GM23248 (cell line): ENCODE measurements at regions not wholly inside any gene's neighbourhood (a gene's known extent, or its start where the extent isn't known, plus 50 kb on each side); places are given as distances from the start of the nearest gene placed in this dataset.

ENCODE experiments used
- DNase-seq: peaks from one replicate; pipeline ENCODE4 v3.0.0-alpha.2; 2015
- H2AFZ ChIP-seq: fragments of 200-600 bp; sonication (generic); 2 replicates; pipeline ENCODE4 v1.6.1; 2016; ENCODE audit warnings: antibody characterized with exemption
- H3F3A ChIP-seq: fragments of 200-600 bp; sonication (generic); 2 replicates; pipeline ENCODE4 v1.6.1; 2016; ENCODE audit warnings: mild to moderate bottlenecking, antibody characterized with exemption, mixed run types; ENCODE audit not compliant: insufficient read depth
- H3K27ac ChIP-seq: fragments of 200-600 bp; sonication (generic); 2 replicates; pipeline ENCODE4 v1.5.1; 2016; ENCODE audit warnings: mild to moderate bottlenecking
- H3K27me3 ChIP-seq: fragments of 200-600 bp; sonication (generic); replicated peaks from 2 replicates; pipeline ENCODE4 v1.6.1; 2016; ENCODE audit warnings: mild to moderate bottlenecking; ENCODE audit not compliant: insufficient read depth
- H3K36me3 ChIP-seq: fragments of 200-600 bp; sonication (generic); 2 replicates; pipeline ENCODE4 v1.6.1; 2016; ENCODE audit warnings: low read depth, mild to moderate bottlenecking
- H3K4me1 ChIP-seq: fragments of 200-600 bp; sonication (generic); 2 replicates; pipeline ENCODE4 v1.6.1; 2016; ENCODE audit warnings: mild to moderate bottlenecking; ENCODE audit not compliant: insufficient read depth
- H3K4me2 ChIP-seq: fragments of 200-600 bp; sonication (generic); one replicate; pipeline ENCODE4 v1.6.1; 2016; ENCODE audit warnings: mild to moderate bottlenecking; ENCODE audit not compliant: unreplicated experiment
- H3K4me3 ChIP-seq: fragments of 200-600 bp; sonication (generic); 2 replicates; pipeline ENCODE4 v1.5.1; 2016; ENCODE audit warnings: mild to moderate bottlenecking
- H3K79me2 ChIP-seq: fragments of 200-600 bp; sonication (generic); 2 replicates; pipeline ENCODE4 v1.6.1; 2016; ENCODE audit warnings: mild to moderate bottlenecking; ENCODE audit not compliant: insufficient read depth
- H3K9ac ChIP-seq: fragments of 200-600 bp; sonication (generic); 2 replicates; pipeline ENCODE4 v1.6.1; 2016; ENCODE audit warnings: mild to moderate bottlenecking
- H3K9me2 ChIP-seq: fragments of 200-600 bp; sonication (generic); 2 replicates; pipeline ENCODE4 v1.6.1; 2016; ENCODE audit warnings: mixed run types, mild to moderate bottlenecking, moderate library complexity; ENCODE audit not compliant: insufficient read depth
- H3K9me3 ChIP-seq: fragments of 200-600 bp; sonication (generic); one replicate; pipeline ENCODE4 v1.6.1; 2017; ENCODE audit warnings: low read depth
- H4K20me1 ChIP-seq: fragments of 200-600 bp; sonication (generic); 2 replicates; pipeline ENCODE4 v1.6.0; 2016; ENCODE audit not compliant: insufficient read depth
- EZH2 ChIP-seq: fragments of 200-600 bp; sonication (generic); IDR thresholded peaks from 2 replicates; pipeline ENCODE4 v1.6.1; 2018; ENCODE audit warnings: antibody characterized with exemption, mild to moderate bottlenecking; ENCODE audit not compliant: insufficient read depth, poor library complexity, severe bottlenecking
- EZH2phosphoT487 ChIP-seq: fragments of 200-600 bp; sonication (generic); IDR thresholded peaks from 2 replicates; pipeline ENCODE4 v1.6.1; 2018; ENCODE audit warnings: antibody characterized with exemption, moderate library complexity, mild to moderate bottlenecking, low read depth; ENCODE audit not compliant: insufficient read depth
- WGBS, 2 experiments: methylation state at CpG; one replicate each; pipeline ENCODE4 v1.1.6; 2015 to 2017; ENCODE audit warnings: low lambda C conversion rate in 2 of 2, low coverage in 1 of 2; ENCODE audit errors: missing lambda C conversion rate in 2 of 2; 5-methylcytosine and 5-hydroxymethylcytosine counted together
- in situ Hi-C: fragments of 300-500 bp; cut with MboI; formaldehyde crosslinking; loops from 2 replicates; pipeline ENCODE4 v1.15.0; 2020

DNA sequence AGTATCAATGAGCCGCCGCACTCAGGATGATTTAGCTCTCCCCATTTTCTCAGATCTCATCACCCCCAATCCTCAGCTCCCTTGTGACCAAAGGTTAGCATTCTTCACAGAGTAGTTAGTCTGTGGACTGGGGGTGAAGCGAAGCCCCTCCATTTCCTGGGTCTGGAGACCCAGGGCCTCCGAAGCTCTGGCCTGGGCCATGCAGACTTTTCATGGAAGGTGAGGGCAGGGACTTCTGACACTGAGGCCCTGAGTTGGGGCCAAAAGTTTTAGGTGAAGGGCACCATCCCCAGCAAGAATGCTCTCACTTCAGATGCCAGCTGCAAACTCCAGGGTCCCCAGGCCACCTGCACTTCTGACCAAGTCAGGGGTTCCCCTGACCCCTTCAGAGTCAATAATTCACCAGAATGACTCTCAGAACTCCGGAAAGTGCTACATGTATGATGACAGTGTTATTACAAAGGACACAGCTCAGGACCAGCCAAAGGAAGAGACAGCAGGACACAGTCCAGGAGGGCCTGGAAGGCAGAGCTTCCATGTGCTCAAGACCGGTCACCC is 65.7 kb upstream of the DUSP22 start:
- Histone ChIP-seq H3K4me3 (no peak overlapping the region), H3K79me2 (no peaks in the 10 kb centered on the region), H2AFZ (no peak overlapping the region), H3K9me2 (no peaks in the 10 kb centered on the region), H3K4me2 (no peak overlapping the region), H3K9me3 (no peaks in the 10 kb centered on the region), H4K20me1 (no peaks in the 10 kb centered on the region), H3K27me3 (peaks cover 3% of the 10 kb centered on the region; the same call in 1 of the 2 replicates), H3K4me1 (no peaks in the 10 kb centered on the region), H3F3A (no peaks in the 10 kb centered on the region), H3K9ac (no peak overlapping the region), H3K27ac (no peak overlapping the region), H3K36me3 (no peaks in the 10 kb centered on the region)
- 71 to 72% methylated on average over 6 of the region's 6 CpGs for WGBS, 2 experiments
- TF ChIP-seq EZH2phosphoT487 (no peak), EZH2 (no peak)
- no peak for DNase-seq
- in situ Hi-C loops, result no loop called here

DNA sequence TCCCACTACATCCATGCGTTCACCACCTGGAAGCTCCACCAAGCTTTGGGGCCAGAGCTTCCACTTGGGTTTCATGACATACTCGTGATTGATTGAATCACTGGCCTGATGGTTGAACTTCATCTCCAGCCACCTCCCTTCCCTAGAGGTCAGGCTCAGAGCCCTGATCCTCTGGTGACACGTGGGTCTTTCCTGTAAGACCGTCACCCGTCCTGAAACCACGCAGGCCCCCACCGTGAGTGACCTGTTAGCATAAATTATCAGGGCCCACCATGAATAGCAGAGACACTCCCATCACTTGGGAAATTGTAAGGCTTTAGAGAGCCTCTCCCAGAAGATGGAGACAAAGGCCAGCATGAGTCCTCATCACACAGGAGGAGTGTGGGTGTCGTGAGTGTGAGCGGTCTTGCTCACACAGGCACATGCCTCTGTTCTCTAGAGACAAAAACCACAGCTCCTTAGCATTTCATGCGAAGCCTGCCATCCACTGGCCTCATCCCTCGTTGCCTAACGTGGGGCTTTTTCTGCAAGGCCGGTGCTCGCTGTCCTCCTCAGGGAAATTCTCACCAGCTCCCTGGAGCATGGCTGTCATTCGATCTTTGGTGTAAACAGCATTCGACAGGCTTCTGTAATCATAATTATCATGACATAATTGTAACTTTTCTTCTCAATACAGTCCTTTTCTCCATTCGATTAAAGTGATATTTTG is 65.1 kb upstream of the DUSP22 start:
- in situ Hi-C loops, result no loop called here

DNA sequence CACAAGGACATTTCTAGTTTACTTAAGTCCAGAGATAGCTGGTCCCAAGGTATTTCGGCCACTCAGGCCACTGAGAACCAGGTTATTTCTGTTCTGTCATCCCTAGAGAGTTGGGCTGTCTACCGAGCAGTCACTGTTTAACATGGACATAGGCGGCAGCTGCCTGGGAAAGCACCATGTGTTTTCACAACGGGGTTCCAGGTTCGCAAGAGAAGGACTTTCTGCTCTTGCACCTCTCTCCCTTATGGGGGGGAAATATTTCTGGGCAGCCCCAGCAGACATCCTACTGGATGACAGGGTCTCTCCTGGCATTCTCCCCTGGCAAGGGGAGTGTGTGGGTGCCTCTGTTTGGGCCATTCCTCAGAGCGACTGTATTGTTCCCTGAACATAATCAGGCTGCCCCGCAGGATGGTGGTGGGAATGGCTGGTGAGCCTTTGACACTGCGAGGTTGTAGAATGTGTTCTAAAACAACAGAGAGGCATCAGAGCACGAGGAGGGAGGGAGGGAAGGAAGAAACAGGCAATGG is 64.4 kb upstream of the DUSP22 start:
- no peaks in the 10 kb centered on the region for H3K9me3 ChIP-seq
- H3K27me3 ChIP-seq, result peaks cover 2% of the 10 kb centered on the region; the same call in 1 of the 2 replicates
- H4K20me1 ChIP-seq, result no peaks in the 10 kb centered on the region
- no peaks in the 10 kb centered on the region for H3K36me3 ChIP-seq
- H3K4me2 ChIP-seq, result no peak overlapping the region
- H3K27ac ChIP-seq, result no peak overlapping the region
- H3K9me2 ChIP-seq, result no peaks in the 10 kb centered on the region
- in situ Hi-C loops, result no loop called here
- H3K4me3 ChIP-seq, result no peak overlapping the region
- H3K79me2 ChIP-seq, result no peaks in the 10 kb centered on the region
- H3K9ac ChIP-seq, result no peak overlapping the region
- WGBS, 2 experiments, result 56 to 62% methylated on average over 9 of the region's 9 CpGs
- H3F3A ChIP-seq, result no peaks in the 10 kb centered on the region
- no peak for DNase-seq
- TF ChIP-seq EZH2phosphoT487 (no peak), EZH2 (no peak)
- no peaks in the 10 kb centered on the region for H3K4me1 ChIP-seq
- no peak overlapping the region for H2AFZ ChIP-seq

More for the DNA sequence above, 65.1 kb upstream of the DUSP22 start:
- no peaks in the 10 kb centered on the region for H4K20me1 ChIP-seq
- no peaks in the 10 kb centered on the region for H3K9me2 ChIP-seq
- TF ChIP-seq EZH2phosphoT487 (no peak), EZH2 (no peak)
- no peaks in the 10 kb centered on the region for H3K9me3 ChIP-seq
- no peaks in the 10 kb centered on the region for H3K36me3 ChIP-seq
- H3K4me1 ChIP-seq, result no peaks in the 10 kb centered on the region
- 58 to 66% methylated on average over 17 of the region's 17 CpGs for WGBS, 2 experiments
- no peaks in the 10 kb centered on the region for H3F3A ChIP-seq
- no peaks in the 10 kb centered on the region for H3K79me2 ChIP-seq
- no peak overlapping the region for H3K27ac ChIP-seq
- H2AFZ ChIP-seq, result no peak overlapping the region
- no peak overlapping the region for H3K9ac ChIP-seq
- H3K4me3 ChIP-seq, result no peak overlapping the region
- DNase-seq, result peak; percentile 48
- H3K27me3 ChIP-seq, result peaks cover 3% of the 10 kb centered on the region; the same call in 1 of the 2 replicates
- no peak overlapping the region for H3K4me2 ChIP-seq

DNA sequence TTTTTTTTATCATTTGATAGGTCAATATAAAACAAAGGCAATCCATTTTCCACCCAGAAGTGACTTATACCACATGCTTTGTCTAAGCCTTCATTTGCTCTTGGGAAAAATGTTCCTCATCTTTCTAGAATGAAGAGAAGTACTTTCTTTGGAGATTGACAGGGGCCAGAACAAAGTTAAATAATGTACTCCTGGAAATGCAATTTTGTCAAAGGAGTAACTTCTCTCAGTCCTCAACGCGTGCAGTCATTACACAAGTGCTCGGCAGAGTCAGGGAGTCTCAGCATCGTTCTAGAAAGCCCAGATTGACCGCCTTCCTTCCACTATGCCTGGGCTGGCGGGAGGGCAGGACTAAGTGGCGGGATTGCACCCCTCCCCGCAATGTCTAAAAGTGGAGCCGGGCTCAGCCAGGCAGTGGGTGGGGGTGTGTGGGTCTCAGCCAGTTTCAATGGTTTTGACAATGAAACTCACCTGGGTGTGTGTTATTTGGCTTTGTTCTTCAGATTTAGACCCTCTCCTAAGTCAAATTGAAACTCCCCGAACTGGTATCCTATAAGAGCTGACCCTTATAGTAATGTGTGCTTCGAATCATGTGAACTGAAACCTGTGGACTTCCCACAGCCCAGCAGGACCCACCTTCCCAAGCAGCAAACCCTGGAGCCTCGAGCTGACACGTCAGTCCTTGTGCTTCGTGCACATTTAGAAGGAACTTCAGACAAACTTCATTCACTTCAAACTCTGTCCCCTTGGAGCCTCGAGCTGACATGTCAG is 63.2 kb upstream of the DUSP22 start:
- no peak for TF ChIP-seq EZH2phosphoT487
- TF ChIP-seq EZH2, result no peak
- WGBS, 2 experiments, result 54 to 55% methylated on average over 15 of the region's 15 CpGs

More for the DNA sequence above, 63.2 kb upstream of the DUSP22 start:
- in situ Hi-C loops, result no loop called here
- Histone ChIP-seq H3K9me3 (no peaks in the 10 kb centered on the region), H3K9ac (no peak overlapping the region), H3K9me2 (no peaks in the 10 kb centered on the region), H3K79me2 (no peaks in the 10 kb centered on the region), H3F3A (no peaks in the 10 kb centered on the region), H3K27me3 (no peaks in the 10 kb centered on the region; the same call in 1 of the 2 replicates), H3K27ac (no peak overlapping the region), H3K4me3 (no peak overlapping the region), H3K4me2 (no peak overlapping the region), H3K4me1 (no peaks in the 10 kb centered on the region), H4K20me1 (no peaks in the 10 kb centered on the region), H3K36me3 (no peaks in the 10 kb centered on the region), H2AFZ (no peak overlapping the region)
- no peak for DNase-seq
